Heart left ventricle (tissue), 16 donors: ENCODE measurements at regions not wholly inside any gene's neighbourhood (a gene's known extent, or its start where the extent isn't known, plus 50 kb on each side); places are given as distances from the start of the nearest gene placed in this dataset.
A peak's percentile ranks its signal among the peaks of the same experiment; 100 is the strongest.

Experiments used
- ATAC-seq, 4 donors: fragments of 200-7000 bp; cut with Tn5 transposase; one replicate each; pipeline ENCODE4 v1.9.1; 2020 to 2022; ENCODE audit warnings: moderate library complexity in 4 of 4, mild to moderate bottlenecking in 3 of 4, moderate number of reproducible peaks in 1 of 4
- DNase-seq, 5 donors: peaks; one replicate each; pipeline ENCODE4 v3.0.0-alpha.2; 2020
- H3K27ac ChIP-seq, 12 donors: fragments of 200-600 bp; sonication (generic) in 4 of 12; one replicate each; pipeline versions ENCODE4 v1.5.0 to v1.8.0; 2016 to 2022; ENCODE audit warnings: mild to moderate bottlenecking in 2 of 12
- H3K27me3 ChIP-seq, 9 donors: fragments of 200-600 bp; sonication (generic) in 2 of 9; one replicate each; pipeline versions ENCODE4 v1.5.1 to v1.8.0; 2016 to 2022; ENCODE audit warnings: mild to moderate bottlenecking in 3 of 9
- H3K36me3 ChIP-seq, 9 donors: fragments of 200-600 bp; sonication (generic) in 2 of 9; one replicate each; pipeline versions ENCODE4 v1.5.0 to v1.8.0; 2018 to 2022; ENCODE audit warnings: mild to moderate bottlenecking in 2 of 9
- H3K4me1 ChIP-seq, 12 donors: fragments of 200-600 bp; sonication (generic) in 4 of 12; one replicate each; pipeline versions ENCODE4 v1.5.0 to v1.8.0; 2016 to 2022; ENCODE audit warnings: mild to moderate bottlenecking in 3 of 12
- H3K4me3 ChIP-seq, 12 donors: fragments of 200-600 bp; sonication (generic) in 4 of 12; one replicate each; pipeline versions ENCODE4 v1.5.0 to v1.8.0; 2017 to 2022; ENCODE audit warnings: mild to moderate bottlenecking in 9 of 12, moderate library complexity in 4 of 12
- H3K9me3 ChIP-seq, 12 donors: fragments of 200-600 bp; sonication (generic) in 4 of 12; one replicate each; pipeline versions ENCODE4 v1.5.0 to v1.8.0; 2016 to 2022; ENCODE audit warnings: mild to moderate bottlenecking in 1 of 12
- POLR2A ChIP-seq, 2 donors: fragments of 450-650 bp; IDR thresholded peaks; one replicate each; pipeline ENCODE4 v1.6.1; 2017; ENCODE audit warnings: antibody characterized with exemption in 2 of 2, mild to moderate bottlenecking in 2 of 2, moderate library complexity in 2 of 2
- WGBS, 4 donors: extraction: QIAGEN DNeasy Blood & Tissue Kit in 2 of 4; methylation state at CpG; one replicate each; pipeline versions ENCODE4 v1.1.5 to v1.1.7; 2013 to 2018; 5-methylcytosine and 5-hydroxymethylcytosine counted together
- intact Hi-C, 10 donors: fragments of 100-400 bp; cut with DNase I; formaldehyde crosslinking; loops; one replicate each; pipeline versions ENCODE4 v1.11.1 to v1.14.2; 2022
- TF ChIP-seq, protein P1 (sequence below), 12 donors: fragments of 200-600 bp; sonication (generic) in 4 of 12; IDR thresholded peaks; one replicate each; pipeline versions ENCODE4 v1.5.0 to v1.8.0; 2018 to 2022; ENCODE audit warnings: antibody characterized with exemption in 12 of 12, mild to moderate bottlenecking in 5 of 12
- donor health status: ischemic (EF 13 %, LVEDD 7.1; RV severe dilation, severe dysfunction).
- donor health status: healthy with polysubstance abuse.
- donor health status: DM: no; HTN: yes; CAD: no.
- donor health status: DM: no; HTN: no; CAD: no.
- donor health status: ischemic (EF 25% LVEDD 6.9; RV normal size, moderate dysfunction).
- donor health status: ischemic (EF 25% LVEDD 5.7; RV mildly dilated, moderate dysfunction).
- donor health status: healthy.
- donor health status: DM: yes; HTN: yes; CAD: no.
- donor health status: ischemic (EF 35%, LVEDD 5.7; RV mildly dilated, moderate dysfunction).
- donor health status: nonischemic (EF 11% LVEDD 7.7; RV severe dilation, severe dysfunction).
- donor health status: DM: yes; HTN: yes; CAD: no.
- donor health status: PGD.
- donor health status: ischemic (EF 29% LVEDD 5.4; RV normal size, mild dysfunction).
- donor health status: nonischemic (EF 23%, LVEDD 6.1; RV moderate dilation, normal function).

- Histone ChIP-seq H3K4me3 (no peak overlapping the region), H3K4me1 (peaks cover 0 to 71% (median 35%) of the 10 kb centered on the region in 12 donors), H3K27ac (peak overlapping the region in 1 of 12 donors; percentile 2), H3K27me3 (no peaks in the 10 kb centered on the region), H3K36me3 (no peaks in the 10 kb centered on the region), H3K9me3 (no peaks in the 10 kb centered on the region)
- ATAC-seq (no peak), DNase-seq (no peak)
- TF ChIP-seq, protein P1, sequence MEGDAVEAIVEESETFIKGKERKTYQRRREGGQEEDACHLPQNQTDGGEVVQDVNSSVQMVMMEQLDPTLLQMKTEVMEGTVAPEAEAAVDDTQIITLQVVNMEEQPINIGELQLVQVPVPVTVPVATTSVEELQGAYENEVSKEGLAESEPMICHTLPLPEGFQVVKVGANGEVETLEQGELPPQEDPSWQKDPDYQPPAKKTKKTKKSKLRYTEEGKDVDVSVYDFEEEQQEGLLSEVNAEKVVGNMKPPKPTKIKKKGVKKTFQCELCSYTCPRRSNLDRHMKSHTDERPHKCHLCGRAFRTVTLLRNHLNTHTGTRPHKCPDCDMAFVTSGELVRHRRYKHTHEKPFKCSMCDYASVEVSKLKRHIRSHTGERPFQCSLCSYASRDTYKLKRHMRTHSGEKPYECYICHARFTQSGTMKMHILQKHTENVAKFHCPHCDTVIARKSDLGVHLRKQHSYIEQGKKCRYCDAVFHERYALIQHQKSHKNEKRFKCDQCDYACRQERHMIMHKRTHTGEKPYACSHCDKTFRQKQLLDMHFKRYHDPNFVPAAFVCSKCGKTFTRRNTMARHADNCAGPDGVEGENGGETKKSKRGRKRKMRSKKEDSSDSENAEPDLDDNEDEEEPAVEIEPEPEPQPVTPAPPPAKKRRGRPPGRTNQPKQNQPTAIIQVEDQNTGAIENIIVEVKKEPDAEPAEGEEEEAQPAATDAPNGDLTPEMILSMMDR (IDR thresholded peaks at IDR 0.05), result no peak
- no peak for TF ChIP-seq POLR2A (IDR thresholded peaks at IDR 0.05)
- intact Hi-C loops, result loop anchor here in 1 of 10 donors (2.0 kb wide), 1 partner anchor 36 kb away; no protein-coding TSS in a partner anchor
These were observed 108.0 kb upstream of the DST start for GRCh38 chr6:56750686-56751085.

GRCh38 chr6:56749632-56750151 lies 107.0 kb upstream of the DST start:
- Histone ChIP-seq H3K27ac (peak overlapping the region in 3 of 12 donors; percentile 7 to 34 (median 18)), H3K4me3 (no peak overlapping the region), H3K27me3 (no peaks in the 10 kb centered on the region), H3K4me1 (peaks cover 0 to 67% (median 28%) of the 10 kb centered on the region in 12 donors), H3K36me3 (no peaks in the 10 kb centered on the region), H3K9me3 (no peaks in the 10 kb centered on the region)
- intact Hi-C loops, result loop anchor here in 1 of 10 donors (2.0 kb wide), 1 partner anchor 35 kb away; no protein-coding TSS in a partner anchor
- WGBS, 4 donors, result 94 to 97% (median 96%) methylated on average over 3 of the region's 3 CpGs
- TF ChIP-seq, protein P1 (IDR thresholded peaks at IDR 0.05), result no peak
- TF ChIP-seq POLR2A (IDR thresholded peaks at IDR 0.05), result no peak
- ATAC-seq (peak in 3 of 4 donors; percentile 31 to 53 (median 40)), DNase-seq (no peak)

GRCh38 chr6:56746767-56747504 lies 104.2 kb upstream of the DST start:
- DNase-seq (no peak), ATAC-seq (no peak)
- Histone ChIP-seq H3K4me3 (no peak overlapping the region), H3K27ac (no peak overlapping the region), H3K9me3 (no peaks in the 10 kb centered on the region), H3K36me3 (no peaks in the 10 kb centered on the region), H3K4me1 (peaks cover 0 to 71% (median 23%) of the 10 kb centered on the region in 12 donors), H3K27me3 (no peaks in the 10 kb centered on the region)
- WGBS, 4 donors, result 72 to 89% (median 83%) methylated on average over 4 of the region's 4 CpGs
- intact Hi-C loops, result no loop called here
- TF ChIP-seq POLR2A (IDR thresholded peaks at IDR 0.05), result no peak
- TF ChIP-seq, protein P1 (IDR thresholded peaks at IDR 0.05), result no peak

DNA sequence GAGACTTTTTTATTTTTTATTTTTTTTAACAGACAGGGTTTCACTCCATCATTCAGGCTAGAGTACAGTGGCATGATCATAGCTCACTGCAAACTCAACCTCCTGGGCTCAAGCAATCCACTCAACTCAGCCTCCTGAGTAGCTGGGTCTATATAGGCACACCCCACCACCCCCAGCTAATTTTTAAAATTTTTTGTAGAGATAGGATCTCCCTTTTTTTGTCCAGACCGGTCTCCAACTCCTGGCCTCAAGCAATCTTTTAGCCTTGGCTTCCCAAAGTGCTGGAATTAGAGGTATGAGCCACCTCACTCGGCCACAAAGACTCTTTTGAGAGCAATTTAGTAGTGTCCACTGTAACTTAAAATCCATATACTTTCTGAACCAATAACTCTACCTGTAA lies 103.3 kb upstream of the DST start:
- H3K4me1 ChIP-seq, result peaks cover 0 to 73% (median 29%) of the 10 kb centered on the region in 12 donors
- 50 to 66% (median 63%) methylated on average over 2 of the region's 2 CpGs for WGBS, 4 donors
- H3K36me3 ChIP-seq, result no peaks in the 10 kb centered on the region
- H3K4me3 ChIP-seq, result no peak overlapping the region
- intact Hi-C loops, result no loop called here
- DNase-seq (no peak), ATAC-seq (no peak)
- H3K27ac ChIP-seq, result no peak overlapping the region
- H3K27me3 ChIP-seq, result no peaks in the 10 kb centered on the region
- no peak for TF ChIP-seq POLR2A (IDR thresholded peaks at IDR 0.05)
- TF ChIP-seq, protein P1 (IDR thresholded peaks at IDR 0.05), result no peak
- H3K9me3 ChIP-seq, result no peaks in the 10 kb centered on the region
